GM12865 (cell line): ENCODE measurements at regions not wholly inside any gene's neighbourhood (a gene's known extent, or its start where the extent isn't known, plus 50 kb on each side); places are given as distances from the start of the nearest gene placed in this dataset.

Experiments used
- DNase-seq: peaks from one replicate; pipeline ENCODE4 v3.0.0; 2010; ENCODE audit warnings: low read depth
- H3K4me3 ChIP-seq: 2 replicates; pipeline ENCODE4 v1.5.1; 2011; ENCODE audit warnings: mild to moderate bottlenecking, low read depth, low read length, control low read depth
- TF ChIP-seq, protein P1 (sequence below): IDR thresholded peaks from 2 replicates; pipeline ENCODE4 v1.5.1; 2011; ENCODE audit warnings: low read length, control low read depth, low read depth, inconsistent platforms; ENCODE audit not compliant: insufficient read depth; ENCODE audit errors: missing control alignments

DNA sequence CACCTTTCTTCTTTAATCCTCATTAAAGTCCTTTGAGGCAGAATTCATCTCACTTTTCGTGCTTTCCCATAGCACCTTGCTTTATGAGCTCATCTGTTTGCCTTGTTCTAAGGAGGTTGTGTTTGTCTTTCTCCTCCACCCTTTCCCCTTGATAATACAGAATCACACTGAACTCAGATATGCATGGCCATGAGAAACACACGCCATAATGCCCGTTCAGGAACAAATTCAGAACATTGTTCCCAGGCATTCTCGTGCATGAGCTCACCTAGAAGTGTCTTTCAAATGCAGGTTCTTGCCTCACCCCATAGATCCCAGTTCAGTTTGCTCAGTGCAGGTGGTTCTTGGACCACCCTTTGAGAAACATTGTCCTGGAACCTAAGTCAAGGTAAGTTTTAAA is 71.1 kb downstream of the TMEM114 start:
- no peak for DNase-seq
- no peak overlapping the region for H3K4me3 ChIP-seq
- TF ChIP-seq, protein P1, sequence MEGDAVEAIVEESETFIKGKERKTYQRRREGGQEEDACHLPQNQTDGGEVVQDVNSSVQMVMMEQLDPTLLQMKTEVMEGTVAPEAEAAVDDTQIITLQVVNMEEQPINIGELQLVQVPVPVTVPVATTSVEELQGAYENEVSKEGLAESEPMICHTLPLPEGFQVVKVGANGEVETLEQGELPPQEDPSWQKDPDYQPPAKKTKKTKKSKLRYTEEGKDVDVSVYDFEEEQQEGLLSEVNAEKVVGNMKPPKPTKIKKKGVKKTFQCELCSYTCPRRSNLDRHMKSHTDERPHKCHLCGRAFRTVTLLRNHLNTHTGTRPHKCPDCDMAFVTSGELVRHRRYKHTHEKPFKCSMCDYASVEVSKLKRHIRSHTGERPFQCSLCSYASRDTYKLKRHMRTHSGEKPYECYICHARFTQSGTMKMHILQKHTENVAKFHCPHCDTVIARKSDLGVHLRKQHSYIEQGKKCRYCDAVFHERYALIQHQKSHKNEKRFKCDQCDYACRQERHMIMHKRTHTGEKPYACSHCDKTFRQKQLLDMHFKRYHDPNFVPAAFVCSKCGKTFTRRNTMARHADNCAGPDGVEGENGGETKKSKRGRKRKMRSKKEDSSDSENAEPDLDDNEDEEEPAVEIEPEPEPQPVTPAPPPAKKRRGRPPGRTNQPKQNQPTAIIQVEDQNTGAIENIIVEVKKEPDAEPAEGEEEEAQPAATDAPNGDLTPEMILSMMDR: no peak

DNA sequence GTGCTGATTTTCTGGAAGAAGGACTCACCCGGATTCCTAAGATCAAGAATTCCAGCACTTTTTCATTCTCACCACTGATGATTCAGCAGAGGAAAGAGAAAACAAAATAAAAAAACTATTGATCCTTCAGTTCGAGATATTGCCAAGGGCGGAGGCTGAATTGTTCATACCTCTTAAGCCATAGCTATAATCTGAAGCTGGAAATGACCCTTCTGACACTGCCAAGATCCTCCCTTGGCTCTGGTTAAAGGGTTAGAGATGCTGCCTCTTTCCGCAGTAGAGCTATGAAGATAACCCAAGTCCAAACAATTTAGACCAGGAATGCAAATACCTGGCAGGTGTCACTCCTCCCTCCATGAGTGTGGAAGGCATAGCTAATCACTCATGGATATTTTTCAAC is 73.0 kb downstream of the TMEM114 start:
- TF ChIP-seq, protein P1: no peak
- DNase-seq: no peak
- H3K4me3 ChIP-seq: no peak overlapping the region

DNA sequence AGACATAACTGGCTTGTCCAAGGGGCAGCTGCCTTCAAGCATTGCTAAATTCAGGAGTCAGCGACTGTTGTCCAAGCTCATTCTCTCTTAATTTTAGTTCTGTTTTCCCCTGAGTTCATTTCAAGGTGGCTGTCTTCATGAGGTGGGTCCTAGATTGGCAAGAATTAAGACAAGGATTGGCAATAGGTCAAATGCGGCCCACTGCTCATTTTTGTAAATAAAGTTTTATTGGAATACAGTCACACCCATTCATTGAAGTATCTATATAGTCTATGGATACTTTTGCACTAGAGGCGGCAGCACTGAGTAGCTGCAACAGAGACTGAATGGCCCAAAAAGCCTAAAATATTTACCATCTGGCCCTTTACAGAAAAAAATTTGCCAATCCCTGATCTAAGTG is 73.8 kb downstream of the TMEM114 start:
- DNase-seq: no peak
- TF ChIP-seq, protein P1: no peak
- H3K4me3 ChIP-seq: no peak overlapping the region

DNA sequence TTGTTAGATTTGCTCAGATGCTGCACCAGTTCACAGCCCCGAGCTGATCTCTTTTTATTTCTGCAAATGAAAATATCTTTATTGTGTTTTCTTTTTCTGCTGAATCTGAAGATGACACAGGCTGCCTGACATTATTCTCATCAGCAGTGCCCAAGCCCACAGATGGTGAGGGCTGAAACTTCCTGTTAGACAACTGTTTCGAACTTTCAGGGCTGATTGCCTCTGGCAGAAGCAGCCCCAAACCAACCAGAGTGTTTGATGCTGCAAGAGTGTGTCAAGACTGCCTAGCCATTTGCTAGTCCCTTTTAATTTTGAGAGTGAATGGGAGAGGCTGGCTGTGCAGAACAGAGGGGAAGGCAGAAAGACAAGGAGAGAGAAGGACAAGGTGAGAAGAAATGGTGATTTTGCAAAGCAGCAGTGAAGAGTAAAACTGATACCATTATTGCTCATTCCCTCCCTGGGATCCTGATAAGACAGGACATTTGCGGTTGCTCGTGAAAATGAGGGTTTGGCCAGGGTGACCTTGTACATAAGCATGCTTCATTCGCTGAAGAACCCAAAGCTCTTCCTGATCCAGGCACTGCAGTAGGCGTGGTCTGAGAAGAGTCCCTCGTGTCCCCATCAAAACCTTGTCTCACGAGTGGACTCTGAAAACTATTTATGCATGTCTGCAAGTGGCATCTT is 77.2 kb downstream of the TMEM114 start:
- TF ChIP-seq, protein P1: no peak
- no peak overlapping the region for H3K4me3 ChIP-seq
- peak; percentile 83 for DNase-seq

DNA sequence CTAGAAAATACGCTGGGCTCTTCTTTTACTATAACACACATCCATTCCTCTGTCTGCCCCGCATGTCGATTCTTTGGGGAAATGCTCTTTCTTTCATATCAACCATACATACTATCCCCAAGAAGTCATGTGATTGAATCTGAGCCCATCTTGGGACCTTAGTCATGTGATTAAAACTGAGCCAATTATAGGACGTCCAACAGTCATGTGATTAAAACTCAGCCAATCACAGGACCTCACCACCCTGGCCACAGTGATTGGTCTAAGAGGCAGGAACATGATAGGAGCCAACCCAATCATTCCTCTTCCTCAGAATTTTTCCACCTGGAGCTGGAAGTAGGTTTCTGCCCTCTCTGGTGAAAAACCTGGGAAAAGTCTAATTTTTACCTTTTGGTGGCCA is 78.8 kb downstream of the TMEM114 start:
- no peak for DNase-seq
- H3K4me3 ChIP-seq: no peak overlapping the region
- TF ChIP-seq, protein P1: no peak

DNA sequence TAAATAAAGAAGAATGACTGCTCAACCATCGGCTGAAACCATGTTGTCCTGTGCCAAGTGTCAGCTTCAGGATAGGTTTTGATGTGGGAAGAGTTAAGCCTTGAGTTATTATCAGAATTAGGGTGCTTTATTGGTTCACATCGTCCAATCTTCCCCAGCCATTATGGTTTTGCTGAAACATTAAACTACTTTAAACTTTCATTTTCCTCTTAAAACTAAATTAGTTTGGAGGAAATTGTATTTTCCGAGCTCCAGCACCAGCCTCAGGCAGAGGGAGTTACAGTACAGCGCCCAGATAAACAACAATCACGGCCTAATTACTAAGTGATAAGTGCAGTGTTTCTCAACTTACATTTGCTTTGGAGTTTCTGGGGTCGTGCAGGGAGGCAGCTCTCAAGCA is 80.2 kb downstream of the TMEM114 start:
- TF ChIP-seq, protein P1: no peak
- H3K4me3 ChIP-seq: no peak overlapping the region
- no peak for DNase-seq
